Vagina (tissue), 2 donors: ENCODE measurements at regions not wholly inside any gene's neighbourhood (a gene's known extent, or its start where the extent isn't known, plus 50 kb on each side); places are given as distances from the start of the nearest gene placed in this dataset.

Experiments used
- POLR2A ChIP-seq, 2 donors: fragments of 450-650 bp; IDR thresholded peaks; one replicate each; pipeline ENCODE4 v1.6.1; 2017; ENCODE audit warnings: antibody characterized with exemption in 2 of 2, mild to moderate bottlenecking in 2 of 2, moderate library complexity in 2 of 2
- POLR2AphosphoS5 ChIP-seq, 2 donors: sonication (generic); formaldehyde crosslinking; IDR thresholded peaks; one replicate each; pipeline ENCODE4 v1.9.0; 2017; ENCODE audit warnings: antibody characterized with exemption in 2 of 2, mild to moderate bottlenecking in 2 of 2, low read depth in 1 of 2; ENCODE audit not compliant: insufficient read depth in 1 of 2
- TF ChIP-seq, protein P1 (sequence below), 3 experiments: fragments of 450-650 bp in 2 of 3; fragments of 200-600 bp in 1 of 3; sonication (generic) in 1 of 3; IDR thresholded peaks; one replicate each; pipeline ENCODE4 v1.5.1; 2017 to 2019; ENCODE audit warnings: antibody characterized with exemption in 3 of 3, mild to moderate bottlenecking in 2 of 3, moderate library complexity in 2 of 3

DNA sequence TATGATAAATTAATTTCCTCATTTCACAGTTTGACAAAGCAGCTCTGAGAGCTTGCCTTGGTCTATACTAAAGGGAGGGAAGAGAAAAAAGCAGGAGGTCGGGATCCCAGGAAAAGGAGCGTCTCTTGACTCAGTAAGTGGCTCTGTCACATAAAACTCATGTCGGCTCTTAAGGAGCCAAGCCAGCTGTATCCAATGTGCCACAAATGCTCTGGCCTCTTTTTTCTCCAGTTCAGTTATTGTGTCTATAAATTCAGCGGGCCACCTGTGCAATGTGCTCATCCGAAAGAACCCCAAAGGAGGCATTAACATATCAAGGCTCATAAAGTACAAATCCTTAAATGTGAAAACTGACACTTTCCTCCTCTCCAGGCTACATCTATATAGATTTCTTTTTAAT, 337.7 kb upstream of the FAM241A start:
- TF ChIP-seq, protein P1, sequence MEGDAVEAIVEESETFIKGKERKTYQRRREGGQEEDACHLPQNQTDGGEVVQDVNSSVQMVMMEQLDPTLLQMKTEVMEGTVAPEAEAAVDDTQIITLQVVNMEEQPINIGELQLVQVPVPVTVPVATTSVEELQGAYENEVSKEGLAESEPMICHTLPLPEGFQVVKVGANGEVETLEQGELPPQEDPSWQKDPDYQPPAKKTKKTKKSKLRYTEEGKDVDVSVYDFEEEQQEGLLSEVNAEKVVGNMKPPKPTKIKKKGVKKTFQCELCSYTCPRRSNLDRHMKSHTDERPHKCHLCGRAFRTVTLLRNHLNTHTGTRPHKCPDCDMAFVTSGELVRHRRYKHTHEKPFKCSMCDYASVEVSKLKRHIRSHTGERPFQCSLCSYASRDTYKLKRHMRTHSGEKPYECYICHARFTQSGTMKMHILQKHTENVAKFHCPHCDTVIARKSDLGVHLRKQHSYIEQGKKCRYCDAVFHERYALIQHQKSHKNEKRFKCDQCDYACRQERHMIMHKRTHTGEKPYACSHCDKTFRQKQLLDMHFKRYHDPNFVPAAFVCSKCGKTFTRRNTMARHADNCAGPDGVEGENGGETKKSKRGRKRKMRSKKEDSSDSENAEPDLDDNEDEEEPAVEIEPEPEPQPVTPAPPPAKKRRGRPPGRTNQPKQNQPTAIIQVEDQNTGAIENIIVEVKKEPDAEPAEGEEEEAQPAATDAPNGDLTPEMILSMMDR (IDR thresholded peaks at IDR 0.05), result no peak
- TF ChIP-seq POLR2A (IDR thresholded peaks at IDR 0.05) (no peak), POLR2AphosphoS5 (IDR thresholded peaks at IDR 0.05; ENCODE audit: insufficient read depth in 1 of 2, low read depth in 1 of 2) (no peak)
